MM.1S (cell line): ENCODE measurements at regions not wholly inside any gene's neighbourhood (a gene's known extent, or its start where the extent isn't known, plus 50 kb on each side); places are given as distances from the start of the nearest gene placed in this dataset.

Experiments used
- DNase-seq: peaks from one replicate; pipeline ENCODE4 v3.0.0-alpha.2; 2015
- H2AFZ ChIP-seq: fragments of 300-600 bp; sonication (generic); 2 replicates; pipeline ENCODE4 v1.6.0; 2016; ENCODE audit warnings: antibody characterized with exemption, low read length
- H3F3A ChIP-seq: fragments of 300-600 bp; sonication (generic); 2 replicates; pipeline ENCODE4 v1.6.1; 2016; ENCODE audit warnings: mild to moderate bottlenecking, antibody characterized with exemption, low read length, moderate library complexity, mixed read lengths; ENCODE audit not compliant: insufficient read depth
- H3K27ac ChIP-seq: fragments of 300-600 bp; sonication (generic); 2 replicates; pipeline ENCODE4 v1.5.1; 2016; ENCODE audit warnings: mild to moderate bottlenecking, low read length
- H3K27me3 ChIP-seq: fragments of 300-600 bp; sonication (generic); replicated peaks from 2 replicates; pipeline ENCODE4 v1.6.0; 2016; ENCODE audit warnings: low read length; ENCODE audit not compliant: insufficient read depth
- H3K36me3 ChIP-seq: fragments of 300-600 bp; sonication (generic); replicated peaks from 2 replicates; pipeline ENCODE4 v1.6.1; 2016; ENCODE audit warnings: mild to moderate bottlenecking, low read length, mixed read lengths; ENCODE audit not compliant: insufficient read depth
- H3K4me1 ChIP-seq: fragments of 300-600 bp; sonication (generic); 2 replicates; pipeline ENCODE4 v1.6.1; 2016; ENCODE audit warnings: low read length, mixed read lengths
- H3K4me2 ChIP-seq: fragments of 300-600 bp; sonication (generic); 2 replicates; pipeline ENCODE4 v1.6.0; 2016; ENCODE audit warnings: low read depth, low read length
- H3K4me3 ChIP-seq: fragments of 300-600 bp; sonication (generic); 2 replicates; pipeline ENCODE4 v1.5.1; 2016; ENCODE audit warnings: low read length, mixed read lengths
- H3K79me2 ChIP-seq: fragments of 300-600 bp; sonication (generic); 2 replicates; pipeline ENCODE4 v1.6.1; 2016; ENCODE audit warnings: mixed run types, low read length, mixed read lengths
- H3K9ac ChIP-seq: fragments of 300-600 bp; sonication (generic); 2 replicates; pipeline ENCODE4 v1.6.1; 2016; ENCODE audit warnings: low read length, mixed read lengths
- H3K9me2 ChIP-seq: fragments of 300-600 bp; sonication (generic); replicated peaks from 2 replicates; pipeline ENCODE4 v1.6.1; 2016; ENCODE audit warnings: mild to moderate bottlenecking, low read length, mixed read lengths; ENCODE audit not compliant: insufficient read depth
- H3K9me3 ChIP-seq: fragments of 300-600 bp; sonication (generic); replicated peaks from 2 replicates; pipeline ENCODE4 v1.6.1; 2016; ENCODE audit warnings: mild to moderate bottlenecking, low read length, mixed read lengths; ENCODE audit not compliant: insufficient read depth
- H4K20me1 ChIP-seq: fragments of 300-600 bp; sonication (generic); 2 replicates; pipeline ENCODE4 v1.6.1; 2016; ENCODE audit warnings: mild to moderate bottlenecking, low read length, moderate library complexity, mixed read lengths; ENCODE audit not compliant: insufficient read depth
- CTCF ChIP-seq: fragments of 300-600 bp; sonication (generic); IDR thresholded peaks from 2 replicates; pipeline ENCODE4 v1.5.1; 2016; ENCODE audit warnings: antibody characterized with exemption, low read length, mixed read lengths
- EZH2 ChIP-seq: fragments of 300-600 bp; sonication (generic); optimal IDR thresholded peaks from 2 replicates; pipeline ENCODE3; 2017; ENCODE audit warnings: low read depth, mild to moderate bottlenecking, antibody characterized with exemption, low read length, mixed read lengths
- EZH2phosphoT487 ChIP-seq: fragments of 300-600 bp; sonication (generic); IDR thresholded peaks from 2 replicates; pipeline ENCODE4 v1.6.1; 2018; ENCODE audit warnings: antibody characterized with exemption, low read length

GRCh38 chr2:187102381-187102780 lies 253.4 kb upstream of the ZSWIM2 start:
- Histone ChIP-seq H3K36me3 (no peaks in the 10 kb centered on the region), H3K4me3 (no peak overlapping the region), H4K20me1 (no peaks in the 10 kb centered on the region), H3K9me3 (no peaks in the 10 kb centered on the region), H3K79me2 (no peaks in the 10 kb centered on the region), H3K9ac (no peak overlapping the region), H3F3A (no peaks in the 10 kb centered on the region), H2AFZ (no peak overlapping the region), H3K27me3 (no peaks in the 10 kb centered on the region), H3K4me1 (no peaks in the 10 kb centered on the region), H3K9me2 (no peaks in the 10 kb centered on the region), H3K4me2 (no peak overlapping the region), H3K27ac (no peak overlapping the region)
- no peak for DNase-seq
- no peak for TF ChIP-seq EZH2
- TF ChIP-seq CTCF = no peak
- TF ChIP-seq EZH2phosphoT487 = no peak

GRCh38 chr2:187098154-187098553 lies 249.2 kb upstream of the ZSWIM2 start:
- H2AFZ ChIP-seq = no peak overlapping the region
- no peaks in the 10 kb centered on the region for H3K9me3 ChIP-seq
- no peak overlapping the region for H3K4me3 ChIP-seq
- no peaks in the 10 kb centered on the region for H3K79me2 ChIP-seq
- no peak overlapping the region for H3K4me2 ChIP-seq
- H3K9ac ChIP-seq = no peak overlapping the region
- DNase-seq = no peak
- no peaks in the 10 kb centered on the region for H4K20me1 ChIP-seq
- H3K4me1 ChIP-seq = peaks cover 8% of the 10 kb centered on the region
- H3K27ac ChIP-seq = no peak overlapping the region
- H3K27me3 ChIP-seq = no peaks in the 10 kb centered on the region
- no peaks in the 10 kb centered on the region for H3K36me3 ChIP-seq
- no peaks in the 10 kb centered on the region for H3K9me2 ChIP-seq
- H3F3A ChIP-seq = no peaks in the 10 kb centered on the region
- TF ChIP-seq CTCF (no peak), EZH2 (no peak), EZH2phosphoT487 (no peak)

- Histone ChIP-seq H3K27me3 (no peaks in the 10 kb centered on the region), H3F3A (no peaks in the 10 kb centered on the region), H3K9me2 (no peaks in the 10 kb centered on the region), H3K4me1 (peaks cover 8% of the 10 kb centered on the region), H3K79me2 (no peaks in the 10 kb centered on the region), H3K9ac (no peak overlapping the region), H2AFZ (no peak overlapping the region), H3K27ac (no peak overlapping the region), H3K36me3 (no peaks in the 10 kb centered on the region), H3K4me2 (no peak overlapping the region), H4K20me1 (no peaks in the 10 kb centered on the region), H3K9me3 (no peaks in the 10 kb centered on the region), H3K4me3 (no peak overlapping the region)
- no peak for DNase-seq
- TF ChIP-seq EZH2phosphoT487 (no peak), CTCF (no peak), EZH2 (no peak)
Observed at GRCh38 chr2:187093771-187094412, 244.9 kb upstream of the ZSWIM2 start.
